ENCODE measurements at regions not wholly inside any gene's neighbourhood (a gene's known extent, or its start where the extent isn't known, plus 50 kb on each side); places are given as distances from the start of the nearest gene placed in this dataset.

DNA sequence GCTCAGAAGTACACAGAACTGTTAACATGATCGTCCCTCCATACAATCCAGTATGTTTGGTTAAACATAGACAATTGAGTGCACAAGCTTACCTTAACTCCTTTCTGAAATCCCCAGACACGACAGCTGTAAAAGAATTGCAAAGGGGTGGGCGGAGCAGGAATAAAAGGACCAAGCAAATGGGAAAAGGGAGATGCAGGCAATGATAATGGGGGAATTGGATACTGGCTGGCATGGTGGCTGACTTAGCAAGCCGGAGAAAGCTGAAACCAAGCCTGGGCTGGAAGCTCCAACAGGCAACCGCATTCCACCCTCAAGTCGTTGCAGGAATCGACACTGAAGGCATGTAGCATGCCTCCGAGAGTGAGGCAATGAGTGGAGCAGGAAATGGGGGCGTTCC lies 96.8 kb upstream of the TMEM132C start:
- no peak for DNase-seq (ENCODE audit: low spot score)

DNA sequence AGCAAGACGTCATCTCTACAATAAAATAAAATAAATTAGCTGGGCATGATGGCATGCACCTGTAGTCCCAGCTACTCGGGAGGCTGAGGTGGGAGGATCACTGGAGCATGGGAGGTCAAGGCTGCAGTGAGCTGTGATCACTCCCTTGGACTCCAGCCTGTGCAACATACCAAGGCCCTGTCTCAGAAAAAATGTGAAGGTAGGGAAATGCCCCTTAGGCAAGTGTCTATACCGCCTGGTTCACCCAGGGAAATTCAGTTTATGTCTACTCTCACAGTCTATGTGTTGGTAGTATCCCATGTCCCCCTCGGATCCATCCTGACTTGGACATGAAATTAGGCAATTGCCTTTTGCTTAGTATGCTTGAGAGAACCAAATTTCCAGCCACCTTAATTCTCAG lies 88.4 kb upstream of the TMEM132C start:
- DNase-seq (ENCODE audit: low spot score), result no peak

DNA sequence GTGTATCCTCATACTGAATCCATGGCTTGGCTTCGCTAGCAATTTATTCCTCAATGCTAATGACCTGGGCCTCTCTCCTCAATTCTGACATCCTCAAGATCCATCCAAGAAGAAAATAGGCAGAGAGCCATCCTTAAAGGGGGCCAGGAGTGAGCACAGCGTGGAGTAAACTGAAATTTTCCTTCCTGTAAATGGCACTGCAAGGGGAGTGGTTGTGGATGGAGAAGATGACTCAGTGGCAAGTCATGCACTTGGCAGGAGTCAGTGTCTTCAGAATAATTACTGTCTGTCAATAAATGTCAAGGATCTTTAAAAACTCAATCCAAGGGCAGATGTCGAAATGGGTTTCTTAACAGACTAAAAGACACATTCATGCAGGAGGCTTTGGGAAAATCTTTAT lies 88.0 kb upstream of the TMEM132C start:
- no peak for DNase-seq (ENCODE audit: low spot score)

DNA sequence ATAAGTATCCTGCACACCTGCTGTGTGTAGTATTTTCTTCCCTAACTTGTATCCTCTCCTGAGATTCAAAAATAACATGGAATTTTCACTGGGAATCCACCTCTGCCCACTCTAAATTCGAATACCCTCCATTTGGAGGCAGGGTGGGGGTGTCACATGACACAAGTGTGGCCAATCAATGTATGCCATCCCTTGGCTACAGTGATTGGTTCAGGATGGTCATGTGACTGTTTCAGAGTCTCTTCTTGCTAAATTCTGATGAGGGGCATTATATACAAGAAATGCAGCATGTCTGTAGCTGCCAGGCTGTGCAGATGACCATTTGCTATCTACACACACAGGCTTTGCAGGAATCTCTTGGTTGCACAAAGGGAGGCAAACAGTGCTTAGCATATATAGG lies 86.8 kb upstream of the TMEM132C start:
- DNase-seq (ENCODE audit: low spot score), result no peak

- DNase-seq (ENCODE audit: low spot score), result no peak
These were observed 76.9 kb upstream of the TMEM132C start for GRCh38 chr12:128190052-128190451.

GRCh38 chr12:128190614-128191013 lies 76.4 kb upstream of the TMEM132C start:
- DNase-seq (ENCODE audit: low spot score), result no peak

DNA sequence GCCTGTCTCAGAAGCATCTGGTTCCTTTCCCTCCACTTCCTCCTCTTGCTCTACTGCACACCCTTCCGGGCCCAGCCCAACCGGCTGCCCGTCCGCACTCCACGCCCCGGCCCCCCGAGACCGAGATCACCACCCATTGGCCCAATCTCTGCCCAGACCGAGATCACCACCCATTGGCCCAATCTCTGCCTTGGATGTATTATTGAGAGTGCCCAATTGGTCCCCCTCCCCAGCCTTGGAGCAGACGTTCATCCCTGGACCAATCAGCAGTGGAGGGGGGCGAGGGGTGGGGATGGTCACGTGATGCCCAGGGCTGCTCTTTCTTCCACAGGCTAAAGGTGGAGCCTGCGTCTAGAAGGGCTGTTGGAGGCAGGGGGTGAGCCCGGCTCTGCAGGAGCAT lies 75.6 kb upstream of the TMEM132C start:
- DNase-seq (ENCODE audit: low spot score), result no peak

DNA sequence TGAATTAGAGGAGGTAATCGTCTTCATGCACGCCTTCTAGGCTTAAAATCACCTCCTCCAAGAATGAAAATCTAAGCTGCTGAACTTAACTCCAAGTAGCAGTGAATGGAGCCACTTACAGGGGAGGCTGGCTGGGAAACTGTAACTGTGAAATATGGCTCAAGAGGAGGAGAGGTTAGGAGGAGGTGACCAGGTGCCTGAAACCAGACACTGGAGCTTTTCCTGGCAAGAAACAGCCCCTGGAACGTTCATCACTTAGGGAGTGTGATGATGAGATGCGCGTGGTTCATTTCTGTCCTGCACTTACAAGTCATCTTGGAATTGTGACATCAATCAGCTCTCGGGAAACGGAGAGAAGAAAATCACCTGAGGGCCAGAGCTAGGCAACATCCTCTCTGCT lies 62.3 kb upstream of the TMEM132C start:
- DNase-seq (ENCODE audit: low spot score), result no peak

DNA sequence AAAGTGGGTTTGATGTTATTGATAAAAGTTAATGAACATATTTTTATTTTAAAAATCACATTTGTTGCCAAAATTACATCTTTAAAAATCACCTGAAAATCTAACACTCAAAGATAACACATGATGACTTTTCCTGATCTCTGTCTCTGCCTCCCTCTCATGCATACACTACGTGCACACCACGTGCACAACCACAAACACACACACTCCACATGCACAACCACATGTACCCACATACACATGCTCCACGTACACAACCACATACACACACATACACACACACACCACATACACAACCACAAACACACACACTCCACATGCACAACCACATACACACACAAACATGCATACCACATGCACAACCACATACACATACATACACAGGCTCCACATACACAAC lies 61.8 kb upstream of the TMEM132C start:
- no peak for DNase-seq (ENCODE audit: low spot score)

DNA sequence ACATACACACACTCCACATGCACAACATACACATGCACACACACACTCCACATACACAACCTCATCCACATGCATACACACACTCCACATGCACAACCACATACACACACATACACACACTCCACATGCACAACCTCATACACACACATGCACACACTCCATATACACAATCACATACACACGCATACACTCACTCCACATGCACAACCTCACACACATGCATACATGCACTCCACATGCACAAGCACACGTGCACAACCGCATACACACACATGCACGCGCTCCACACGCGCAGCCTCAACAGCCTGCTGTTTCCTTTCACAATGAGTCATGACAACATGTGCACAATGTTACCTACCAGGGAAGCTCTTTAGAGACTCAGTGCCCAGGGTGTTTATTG lies 61.2 kb upstream of the TMEM132C start:
- DNase-seq (ENCODE audit: low spot score), result no peak
